Psoas muscle (tissue), 7 donors: ENCODE measurements at regions not wholly inside any gene's neighbourhood (a gene's known extent, or its start where the extent isn't known, plus 50 kb on each side); places are given as distances from the start of the nearest gene placed in this dataset.
A peak's percentile ranks its signal among the peaks of the same experiment; 100 is the strongest.

Experiments used
- ATAC-seq, 4 donors: fragments of 200-7000 bp; cut with Tn5 transposase; one replicate each; pipeline ENCODE4 v1.9.1; 2020; ENCODE audit warnings: moderate library complexity in 3 of 4, mild to moderate bottlenecking in 2 of 4
- DNase-seq, 2 donors: peaks; one replicate each; pipeline ENCODE4 v3.0.0-alpha.2; 2020
- H3K27ac ChIP-seq: fragments of 200-600 bp; one replicate; pipeline ENCODE4 v1.8.0; 2022
- H3K27me3 ChIP-seq, 3 donors: fragments of 200-600 bp in 1 of 3; one replicate each; pipeline versions ENCODE4 v1.6.1 to v1.8.0; 2013 to 2022; ENCODE audit warnings: low read length in 2 of 3, mild to moderate bottlenecking in 2 of 3, moderate library complexity in 1 of 3; ENCODE audit not compliant: insufficient read depth in 3 of 3
- H3K36me3 ChIP-seq, 2 donors: fragments of 200-600 bp in 1 of 2; one replicate each; pipeline versions ENCODE4 v1.6.1 to v1.8.0; 2013 to 2022; ENCODE audit warnings: low read depth in 1 of 2, mild to moderate bottlenecking in 1 of 2, moderate library complexity in 1 of 2; ENCODE audit not compliant: insufficient read depth in 1 of 2
- H3K4me1 ChIP-seq: fragments of 200-600 bp; one replicate; pipeline ENCODE4 v1.8.0; 2022
- H3K4me3 ChIP-seq: fragments of 200-600 bp; one replicate; pipeline ENCODE4 v1.8.0; 2022; ENCODE audit warnings: mild to moderate bottlenecking
- H3K9me3 ChIP-seq: fragments of 200-600 bp; one replicate; pipeline ENCODE4 v1.8.0; 2022
- CTCF ChIP-seq: fragments of 200-600 bp; IDR thresholded peaks from one replicate; pipeline ENCODE4 v1.8.0; 2022; ENCODE audit warnings: antibody characterized with exemption
- WGBS, 3 donors: extraction: QIAGEN DNeasy Blood & Tissue Kit; methylation state at CpG; one replicate each; pipeline versions ENCODE4 v1.1.6 to v1.1.7; 2013; 5-methylcytosine and 5-hydroxymethylcytosine counted together
- intact Hi-C, 2 donors: fragments of 100-400 bp; cut with DNase I; formaldehyde crosslinking; loops; one replicate each; pipeline versions ENCODE4 v1.11.0 to v1.14.2; 2022
- donor health status: healthy with polysubstance abuse.
- donor health status: DM: no; HTN: no; CAD: no; lungs with moderate emphysema.
- donor health status: Bipolar disorder and iron deficiency.
- donor health status: healthy.
- donor health status: DM: yes; HTN: yes; CAD: no.
- donor health status: DM: no; HTN: no; CAD: no.
- donor health status: DM: yes; HTN: yes; CAD: no.

- H3K4me3 ChIP-seq: no peak overlapping the region
- DNase-seq (no peak), ATAC-seq (no peak)
- H3K4me1 ChIP-seq: no peaks in the 10 kb centered on the region
- TF ChIP-seq CTCF: no peak
- no peaks in the 10 kb centered on the region for H3K9me3 ChIP-seq
- H3K27ac ChIP-seq: no peak overlapping the region
- intact Hi-C loops: no loop called here
- WGBS, 3 donors: 84 to 92% (median 89%) methylated on average over 2 of the region's 2 CpGs
- no peaks in the 10 kb centered on the region for H3K27me3 ChIP-seq
- H3K36me3 ChIP-seq: no peaks in the 10 kb centered on the region
Observed at GRCh38 chr5:26205121-26205520, 833.3 kb downstream of the CDH9 start.

- ATAC-seq: no peak
- Histone ChIP-seq H3K27me3 (no peaks in the 10 kb centered on the region), H3K4me1 (no peaks in the 10 kb centered on the region), H3K4me3 (no peak overlapping the region), H3K27ac (no peak overlapping the region), H3K9me3 (no peaks in the 10 kb centered on the region), H3K36me3 (no peaks in the 10 kb centered on the region)
- DNase-seq: no peak
- TF ChIP-seq CTCF: no peak
- intact Hi-C loops: no loop called here
- 74 to 80% (median 77%) methylated on average over 5 of the region's 5 CpGs for WGBS, 3 donors
Observed at GRCh38 chr5:26193626-26194025, 844.8 kb downstream of the CDH9 start.

- Histone ChIP-seq H3K27me3 (no peaks in the 10 kb centered on the region), H3K4me3 (no peak overlapping the region), H3K27ac (no peak overlapping the region)
Observed at GRCh38 chr5:26192486-26192885, 845.9 kb downstream of the CDH9 start.

GRCh38 chr5:26181582-26181981, 856.8 kb downstream of the CDH9 start:
- intact Hi-C loops: no loop called here
- Histone ChIP-seq H3K27ac (no peak overlapping the region), H3K36me3 (no peaks in the 10 kb centered on the region), H3K27me3 (no peaks in the 10 kb centered on the region), H3K9me3 (no peaks in the 10 kb centered on the region), H3K4me3 (no peak overlapping the region), H3K4me1 (no peaks in the 10 kb centered on the region)
- ATAC-seq (no peak), DNase-seq (no peak)
- WGBS, 3 donors: 93 to 100% (median 96%) methylated on average over 1 of the region's 1 CpG
- TF ChIP-seq CTCF: no peak

More at GRCh38 chr5:26192486-26192885, 845.9 kb downstream of the CDH9 start:
- H3K36me3 ChIP-seq: no peaks in the 10 kb centered on the region
- DNase-seq: no peak
- no peaks in the 10 kb centered on the region for H3K9me3 ChIP-seq
- no peak for TF ChIP-seq CTCF
- intact Hi-C loops: no loop called here
- H3K4me1 ChIP-seq: no peaks in the 10 kb centered on the region
- no peak for ATAC-seq

- Histone ChIP-seq H3K9me3 (no peaks in the 10 kb centered on the region), H3K27me3 (no peaks in the 10 kb centered on the region), H3K36me3 (no peaks in the 10 kb centered on the region), H3K27ac (no peak overlapping the region), H3K4me3 (no peak overlapping the region), H3K4me1 (no peaks in the 10 kb centered on the region)
- DNase-seq (peak in 1 of 2 donors; percentile 30), ATAC-seq (no peak)
- WGBS, 3 donors: 70 to 72% (median 71%) methylated on average over 7 of the region's 7 CpGs
- no peak for TF ChIP-seq CTCF
- intact Hi-C loops: no loop called here
Observed at GRCh38 chr5:26148569-26149107, 889.7 kb downstream of the CDH9 start.
